ENCODE measurements at regions not wholly inside any gene's neighbourhood (a gene's known extent, or its start where the extent isn't known, plus 50 kb on each side); places are given as distances from the start of the nearest gene placed in this dataset.

GRCh38 chr5:175082346-175082745 lies 358.0 kb downstream of the MSX2 start:
- no peak overlapping the region for H3K4me3 Mint-ChIP-seq
- TF ChIP-seq CTCF (conservative IDR thresholded peaks at IDR 0.05), result no peak
- no peak overlapping the region for H3K27ac Mint-ChIP-seq
- no peak for DNase-seq (ENCODE audit: extremely low spot score, unreplicated experiment)
- no peaks in the 10 kb centered on the region for H3K36me3 Mint-ChIP-seq
- H3K9me3 Mint-ChIP-seq, result no peaks in the 10 kb centered on the region
- peaks cover 9% of the 10 kb centered on the region for H3K27me3 Mint-ChIP-seq
- H3K4me1 Mint-ChIP-seq (ENCODE audit: unreplicated experiment), result no peaks in the 10 kb centered on the region

GRCh38 chr5:175079707-175080106 lies 355.3 kb downstream of the MSX2 start:
- no peaks in the 10 kb centered on the region for H3K9me3 Mint-ChIP-seq
- TF ChIP-seq CTCF (conservative IDR thresholded peaks at IDR 0.05), result no peak
- no peak overlapping the region for H3K4me3 Mint-ChIP-seq
- no peak overlapping the region for H3K27ac Mint-ChIP-seq
- H3K27me3 Mint-ChIP-seq, result peaks cover 5% of the 10 kb centered on the region
- DNase-seq (ENCODE audit: extremely low spot score, unreplicated experiment), result no peak
- no peaks in the 10 kb centered on the region for H3K4me1 Mint-ChIP-seq (ENCODE audit: unreplicated experiment)
- H3K36me3 Mint-ChIP-seq, result no peaks in the 10 kb centered on the region

GRCh38 chr5:175070283-175070682 lies 345.9 kb downstream of the MSX2 start:
- H3K27me3 Mint-ChIP-seq, result peaks cover 3% of the 10 kb centered on the region
- no peaks in the 10 kb centered on the region for H3K9me3 Mint-ChIP-seq

GRCh38 chr5:175060257-175060656 lies 335.9 kb downstream of the MSX2 start:
- Mint-ChIP-seq H3K4me1 (ENCODE audit: unreplicated experiment) (peaks cover 8% of the 10 kb centered on the region), H3K27me3 (peaks cover 43% of the 10 kb centered on the region), H3K36me3 (no peaks in the 10 kb centered on the region), H3K27ac (no peak overlapping the region), H3K9me3 (no peaks in the 10 kb centered on the region), H3K4me3 (peak overlapping the region; percentile 34)
- no peak for TF ChIP-seq CTCF (conservative IDR thresholded peaks at IDR 0.05)
- DNase-seq (ENCODE audit: extremely low spot score, unreplicated experiment), result no peak

More at GRCh38 chr5:175070283-175070682, 345.9 kb downstream of the MSX2 start:
- no peak for TF ChIP-seq CTCF (conservative IDR thresholded peaks at IDR 0.05)
- H3K27ac Mint-ChIP-seq, result no peak overlapping the region
- no peaks in the 10 kb centered on the region for H3K36me3 Mint-ChIP-seq
- no peak overlapping the region for H3K4me3 Mint-ChIP-seq
- no peaks in the 10 kb centered on the region for H3K4me1 Mint-ChIP-seq (ENCODE audit: unreplicated experiment)
- no peak for DNase-seq (ENCODE audit: extremely low spot score, unreplicated experiment)

- H3K9me3 Mint-ChIP-seq, result no peaks in the 10 kb centered on the region
- peak; percentile 74 for DNase-seq (ENCODE audit: extremely low spot score, unreplicated experiment)
- peak; percentile 62 for TF ChIP-seq CTCF (conservative IDR thresholded peaks at IDR 0.05)
- no peak overlapping the region for H3K27ac Mint-ChIP-seq
- H3K36me3 Mint-ChIP-seq, result no peaks in the 10 kb centered on the region
- peak overlapping the region; percentile 34 for H3K4me3 Mint-ChIP-seq
- H3K27me3 Mint-ChIP-seq, result peaks cover 45% of the 10 kb centered on the region
- peaks cover 8% of the 10 kb centered on the region for H3K4me1 Mint-ChIP-seq (ENCODE audit: unreplicated experiment)
Observed at GRCh38 chr5:175059687-175060211, 335.4 kb downstream of the MSX2 start.

- H3K4me3 Mint-ChIP-seq, result no peak overlapping the region
- no peak for DNase-seq (ENCODE audit: extremely low spot score, unreplicated experiment)
- H3K4me1 Mint-ChIP-seq (ENCODE audit: unreplicated experiment), result peaks cover 8% of the 10 kb centered on the region
- no peaks in the 10 kb centered on the region for H3K9me3 Mint-ChIP-seq
- no peak overlapping the region for H3K27ac Mint-ChIP-seq
- no peaks in the 10 kb centered on the region for H3K36me3 Mint-ChIP-seq
- TF ChIP-seq CTCF (conservative IDR thresholded peaks at IDR 0.05), result no peak
- peaks cover 53% of the 10 kb centered on the region for H3K27me3 Mint-ChIP-seq
Observed at GRCh38 chr5:175056831-175057230, 332.4 kb downstream of the MSX2 start.

Measured in type B pancreatic cell (in vitro differentiated cells).